ENCODE measurements at regions not wholly inside any gene's neighbourhood (a gene's known extent, or its start where the extent isn't known, plus 50 kb on each side); places are given as distances from the start of the nearest gene placed in this dataset.

- H3K9me3 ChIP-seq: no peaks in the 10 kb centered on the region
- H3K4me1 ChIP-seq (ENCODE audit: control insufficient read depth in 1 of 2, low read depth in 2 of 2): no peaks in the 10 kb centered on the region
- no peak overlapping the region for H3K27ac ChIP-seq
- ATAC-seq (ENCODE audit: insufficient number of reproducible peaks, low FRiP score, low read depth) (no peak), DNase-seq (ENCODE audit: low spot score) (no peak)
- H3K4me3 ChIP-seq: no peak overlapping the region
- TF ChIP-seq, protein P1, sequence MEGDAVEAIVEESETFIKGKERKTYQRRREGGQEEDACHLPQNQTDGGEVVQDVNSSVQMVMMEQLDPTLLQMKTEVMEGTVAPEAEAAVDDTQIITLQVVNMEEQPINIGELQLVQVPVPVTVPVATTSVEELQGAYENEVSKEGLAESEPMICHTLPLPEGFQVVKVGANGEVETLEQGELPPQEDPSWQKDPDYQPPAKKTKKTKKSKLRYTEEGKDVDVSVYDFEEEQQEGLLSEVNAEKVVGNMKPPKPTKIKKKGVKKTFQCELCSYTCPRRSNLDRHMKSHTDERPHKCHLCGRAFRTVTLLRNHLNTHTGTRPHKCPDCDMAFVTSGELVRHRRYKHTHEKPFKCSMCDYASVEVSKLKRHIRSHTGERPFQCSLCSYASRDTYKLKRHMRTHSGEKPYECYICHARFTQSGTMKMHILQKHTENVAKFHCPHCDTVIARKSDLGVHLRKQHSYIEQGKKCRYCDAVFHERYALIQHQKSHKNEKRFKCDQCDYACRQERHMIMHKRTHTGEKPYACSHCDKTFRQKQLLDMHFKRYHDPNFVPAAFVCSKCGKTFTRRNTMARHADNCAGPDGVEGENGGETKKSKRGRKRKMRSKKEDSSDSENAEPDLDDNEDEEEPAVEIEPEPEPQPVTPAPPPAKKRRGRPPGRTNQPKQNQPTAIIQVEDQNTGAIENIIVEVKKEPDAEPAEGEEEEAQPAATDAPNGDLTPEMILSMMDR (IDR thresholded peaks at IDR 0.05): peak; percentile 61
- no peaks in the 10 kb centered on the region for H3K36me3 ChIP-seq
- no peaks in the 10 kb centered on the region for H3K27me3 ChIP-seq (replicated peaks; ENCODE audit: insufficient read depth)
These were observed 147.1 kb upstream of the FHL2 start for GRCh38 chr2:105545730-105546627.

DNA sequence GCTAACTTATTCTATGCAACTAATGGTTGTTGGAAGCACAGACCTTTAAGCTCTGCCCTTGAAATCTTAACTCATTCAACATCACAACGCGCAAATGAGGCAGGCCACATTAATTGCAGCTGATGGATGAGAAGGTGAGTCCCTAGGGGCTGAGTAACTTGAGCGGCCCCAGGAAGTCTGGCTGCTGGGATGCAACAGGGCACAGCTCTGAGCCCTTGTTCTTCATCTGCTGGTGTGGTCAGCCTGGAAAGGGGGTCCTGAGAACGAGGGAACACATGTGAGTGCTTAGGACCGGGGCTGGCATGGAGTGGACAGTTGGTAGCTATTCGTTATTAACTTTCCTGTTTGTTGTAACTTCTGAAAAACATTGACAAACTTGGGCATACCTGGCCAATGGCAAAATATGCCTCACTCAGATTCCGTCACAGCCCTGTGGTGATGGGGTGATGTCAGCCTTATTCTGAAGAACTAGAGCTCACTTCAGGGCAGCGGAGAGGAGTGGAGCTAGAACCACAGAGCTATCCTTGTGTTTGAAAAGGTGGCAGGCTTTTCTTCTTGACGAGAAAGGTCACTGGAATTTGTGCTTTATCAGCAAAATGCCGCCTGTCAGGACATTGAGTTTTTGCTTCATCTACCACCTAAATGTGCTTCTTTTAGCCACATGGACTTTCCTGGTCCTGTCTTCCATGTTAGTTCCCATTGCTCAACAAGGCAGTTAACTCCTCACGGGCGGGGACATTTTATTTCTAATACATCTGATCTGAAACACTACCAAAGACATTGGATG lies 145.9 kb upstream of the FHL2 start:
- Histone ChIP-seq H3K27ac (no peak overlapping the region), H3K36me3 (no peaks in the 10 kb centered on the region), H3K9me3 (no peaks in the 10 kb centered on the region), H3K4me3 (no peak overlapping the region), H3K27me3 (replicated peaks; ENCODE audit: insufficient read depth) (no peaks in the 10 kb centered on the region), H3K4me1 (ENCODE audit: control insufficient read depth in 1 of 2, low read depth in 2 of 2) (no peaks in the 10 kb centered on the region)
- DNase-seq (ENCODE audit: low spot score) (no peak), ATAC-seq (ENCODE audit: insufficient number of reproducible peaks, low FRiP score, low read depth) (no peak)
- TF ChIP-seq, protein P1 (IDR thresholded peaks at IDR 0.05): no peak

- Histone ChIP-seq H3K27ac (no peak overlapping the region), H3K4me3 (no peak overlapping the region), H3K27me3 (replicated peaks; ENCODE audit: insufficient read depth) (no peaks in the 10 kb centered on the region), H3K36me3 (no peaks in the 10 kb centered on the region), H3K9me3 (no peaks in the 10 kb centered on the region), H3K4me1 (ENCODE audit: control insufficient read depth in 1 of 2, low read depth in 2 of 2) (no peaks in the 10 kb centered on the region)
- TF ChIP-seq, protein P1 (IDR thresholded peaks at IDR 0.05): no peak
- DNase-seq (ENCODE audit: low spot score) (no peak), ATAC-seq (ENCODE audit: insufficient number of reproducible peaks, low FRiP score, low read depth) (no peak)
These were observed 142.6 kb upstream of the FHL2 start for GRCh38 chr2:105541189-105542050.

DNA sequence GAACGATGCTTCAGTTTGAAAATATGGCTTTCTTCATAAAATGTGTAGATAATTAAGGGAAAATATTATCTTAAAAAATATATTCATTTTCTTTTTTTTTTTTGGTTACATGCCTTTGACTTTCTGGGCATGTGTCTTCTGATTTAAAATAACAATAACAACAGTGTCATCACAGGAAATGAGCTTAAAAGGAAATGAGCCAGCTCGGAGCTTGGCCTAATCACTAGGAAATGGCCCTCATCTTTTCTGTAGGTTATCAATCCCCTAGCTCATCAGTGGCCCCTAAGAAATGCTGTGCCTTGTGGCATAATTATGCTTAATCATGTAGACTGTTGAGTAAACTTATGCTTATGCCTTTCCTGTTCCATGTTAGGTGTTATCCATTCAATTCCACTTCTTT lies 141.8 kb upstream of the FHL2 start:
- Histone ChIP-seq H3K4me3 (no peak overlapping the region), H3K27me3 (replicated peaks; ENCODE audit: insufficient read depth) (no peaks in the 10 kb centered on the region), H3K27ac (no peak overlapping the region), H3K9me3 (no peaks in the 10 kb centered on the region), H3K36me3 (no peaks in the 10 kb centered on the region), H3K4me1 (ENCODE audit: control insufficient read depth in 1 of 2, low read depth in 2 of 2) (no peaks in the 10 kb centered on the region)
- no peak for DNase-seq (ENCODE audit: low spot score)
- no peak for ATAC-seq (ENCODE audit: insufficient number of reproducible peaks, low FRiP score, low read depth)
- TF ChIP-seq, protein P1 (IDR thresholded peaks at IDR 0.05): no peak
